SK-MEL-5 (cell line): ENCODE measurements at regions not wholly inside any gene's neighbourhood (a gene's known extent, or its start where the extent isn't known, plus 50 kb on each side); places are given as distances from the start of the nearest gene placed in this dataset.
"Not testable (repeated sequence)": the region's sequence is repeated elsewhere in the genome, so short reads cannot be mapped to it uniquely, and the experiment has no call there.

ENCODE experiments used
- DNase-seq: peaks from one replicate; pipeline ENCODE4 v3.0.0-alpha.2; 2016; ENCODE audit warnings: low read depth, low spot score
- in situ Hi-C: cut with HindIII; loops from 2 replicates; pipeline ENCODE4 v1.10.0; 2016; ENCODE audit warnings: low sequenced_read_pairs, high pct_unique_total_duplicates, low pct_unique_long_range_greater_than_20kb

- DNase-seq = no peak
- in situ Hi-C loops = no loop called here
Observed at GRCh38 chr5:36494028-36494427, 112.4 kb upstream of the SLC1A3 start.

- no peak for DNase-seq
- in situ Hi-C loops = no loop called here
Observed at GRCh38 chr5:36494841-36495601, 111.4 kb upstream of the SLC1A3 start.

GRCh38 chr5:36495611-36496010, 110.8 kb upstream of the SLC1A3 start:
- in situ Hi-C loops = no loop called here
- no peak for DNase-seq

- DNase-seq = no peak
- in situ Hi-C loops = no loop called here
Observed at GRCh38 chr5:36496471-36496870, 109.9 kb upstream of the SLC1A3 start.

- DNase-seq = peak; percentile 97
- in situ Hi-C loops = no loop called here
Observed at GRCh38 chr5:36502608-36503007, 103.8 kb upstream of the SLC1A3 start.

GRCh38 chr5:36505021-36505420, 101.4 kb upstream of the SLC1A3 start:
- DNase-seq = no peak
- in situ Hi-C loops = no loop called here

GRCh38 chr5:36507332-36507952, 99.0 kb upstream of the SLC1A3 start:
- DNase-seq = peak; percentile 90
- in situ Hi-C loops = no loop called here

- in situ Hi-C loops = not testable (repeated sequence)
Observed at GRCh38 chr5:36508331-36508730, 98.1 kb upstream of the SLC1A3 start.

GRCh38 chr5:36513647-36514046, 92.8 kb upstream of the SLC1A3 start:
- DNase-seq, in situ Hi-C loops: not testable (repeated sequence)

More at GRCh38 chr5:36508331-36508730, 98.1 kb upstream of the SLC1A3 start:
- DNase-seq = not testable (repeated sequence)

- in situ Hi-C loops = no loop called here
Observed at GRCh38 chr5:36519881-36520280, 86.5 kb upstream of the SLC1A3 start.

GRCh38 chr5:36521219-36521618, 85.2 kb upstream of the SLC1A3 start:
- no peak for DNase-seq
- in situ Hi-C loops = no loop called here

More at GRCh38 chr5:36519881-36520280, 86.5 kb upstream of the SLC1A3 start:
- no peak for DNase-seq

GRCh38 chr5:36521838-36522745, 84.3 kb upstream of the SLC1A3 start:
- in situ Hi-C loops = no loop called here
- no peak for DNase-seq

GRCh38 chr5:36522746-36523065, 83.7 kb upstream of the SLC1A3 start:
- in situ Hi-C loops = no loop called here
- no peak for DNase-seq

GRCh38 chr5:36523450-36523849, 83.0 kb upstream of the SLC1A3 start:
- in situ Hi-C loops = no loop called here
- no peak for DNase-seq

GRCh38 chr5:36523926-36524325, 82.5 kb upstream of the SLC1A3 start:
- no peak for DNase-seq
- in situ Hi-C loops = no loop called here

GRCh38 chr5:36526537-36526936, 79.9 kb upstream of the SLC1A3 start:
- DNase-seq = no peak
- in situ Hi-C loops = no loop called here

GRCh38 chr5:36528588-36528987, 77.8 kb upstream of the SLC1A3 start:
- in situ Hi-C loops = no loop called here

GRCh38 chr5:36529142-36529541, 77.3 kb upstream of the SLC1A3 start:
- in situ Hi-C loops = no loop called here
- no peak for DNase-seq

More at GRCh38 chr5:36528588-36528987, 77.8 kb upstream of the SLC1A3 start:
- DNase-seq = no peak
